ENCODE measurements at regions not wholly inside any gene's neighbourhood (a gene's known extent, or its start where the extent isn't known, plus 50 kb on each side); places are given as distances from the start of the nearest gene placed in this dataset.

GRCh38 chr19:31749231-31749630 is 400.0 kb upstream of the TSHZ3 start:
- TF ChIP-seq ZFP3 (CRISPR knock-in tag; IDR thresholded peaks at IDR 0.05) (no peak), GLIS3 (CRISPR knock-in tag; IDR thresholded peaks at IDR 0.05) (no peak), TSHZ2 (CRISPR knock-in tag; IDR thresholded peaks at IDR 0.05) (no peak), ZNF70 (CRISPR knock-in tag; IDR thresholded peaks at IDR 0.05) (no peak), BACH2 (CRISPR knock-in tag; IDR thresholded peaks at IDR 0.05; ENCODE audit: borderline replicate concordance) (no peak), ZNF565 (CRISPR knock-in tag; conservative IDR thresholded peaks at IDR 0.05; ENCODE audit: low read depth) (no peak)
- ATAC-seq = no peak

- no peak for ATAC-seq
- TF ChIP-seq POU6F1 (CRISPR knock-in tag; IDR thresholded peaks at IDR 0.05; ENCODE audit: borderline replicate concordance, low read depth) = no peak
- no peak for TF ChIP-seq PPARA (CRISPR knock-in tag; IDR thresholded peaks at IDR 0.05; ENCODE audit: borderline replicate concordance)
- TF ChIP-seq CSDC2 (CRISPR knock-in tag; IDR thresholded peaks at IDR 0.05) = no peak
- no peak for TF ChIP-seq CREB5 (CRISPR knock-in tag; IDR thresholded peaks at IDR 0.05; ENCODE audit: low read depth)
- no peak for TF ChIP-seq TSHZ2 (CRISPR knock-in tag; IDR thresholded peaks at IDR 0.05)
- no peak for TF ChIP-seq PATZ1 (CRISPR knock-in tag; IDR thresholded peaks at IDR 0.05; ENCODE audit: borderline replicate concordance)
- TF ChIP-seq RARB (CRISPR knock-in tag; IDR thresholded peaks at IDR 0.05) = no peak
- no peak for TF ChIP-seq ZNF565 (CRISPR knock-in tag; conservative IDR thresholded peaks at IDR 0.05; ENCODE audit: low read depth)
- no peak for TF ChIP-seq CSRNP3 (CRISPR knock-in tag; IDR thresholded peaks at IDR 0.05)
- no peak for TF ChIP-seq ZC3H10 (CRISPR knock-in tag; IDR thresholded peaks at IDR 0.05)
- TF ChIP-seq TOX (CRISPR knock-in tag; IDR thresholded peaks at IDR 0.05; ENCODE audit: borderline replicate concordance) = no peak
- no peak for TF ChIP-seq ZFP3 (CRISPR knock-in tag; IDR thresholded peaks at IDR 0.05)
Observed at GRCh38 chr19:31759359-31759758, 410.1 kb upstream of the TSHZ3 start.

GRCh38 chr19:31761281-31761913 is 412.2 kb upstream of the TSHZ3 start:
- TF ChIP-seq PATZ1 (CRISPR knock-in tag; IDR thresholded peaks at IDR 0.05; ENCODE audit: borderline replicate concordance) (no peak), OSR1 (CRISPR knock-in tag; IDR thresholded peaks at IDR 0.05) (no peak), ZNF8 (CRISPR knock-in tag; IDR thresholded peaks at IDR 0.05) (no peak), SNAI2 (CRISPR knock-in tag; IDR thresholded peaks at IDR 0.05) (no peak), CSRNP3 (CRISPR knock-in tag; IDR thresholded peaks at IDR 0.05) (no peak), TCF4 (CRISPR knock-in tag; IDR thresholded peaks at IDR 0.05; ENCODE audit: borderline replicate concordance) (no peak), CREB5 (CRISPR knock-in tag; IDR thresholded peaks at IDR 0.05; ENCODE audit: low read depth) (no peak), ESRRG (CRISPR knock-in tag; IDR thresholded peaks at IDR 0.05) (no peak)
- ATAC-seq = no peak
